H1 (cell line): ENCODE measurements at regions not wholly inside any gene's neighbourhood (a gene's known extent, or its start where the extent isn't known, plus 50 kb on each side); places are given as distances from the start of the nearest gene placed in this dataset.

ENCODE experiments used
- CTCF ChIA-PET: fragments of 300-600 bp; sonication (Branson Sonifier 250); formaldehyde crosslinking; loops from one replicate; lab custom pipeline; 2021; ENCODE audit not compliant: partially characterized antibody; lab: Charles Lee
- POLR2A ChIA-PET: fragments of 300-600 bp; sonication (Branson Sonifier 250); formaldehyde crosslinking; loops from one replicate; lab custom pipeline; 2021; ENCODE audit warnings: inconsistent platforms; ENCODE audit not compliant: partially characterized antibody; lab: Charles Lee
- DNase-seq, 2 experiments: peaks; one replicate each; pipeline versions ENCODE4 v3.0.0 to v3.0.0-alpha.2; 2010 to 2022; ENCODE audit warnings: low spot score in 2 of 2, low read depth in 1 of 2, mixed read lengths in 1 of 2
- FAIRE-seq: peaks from 2 replicates; lab custom pipeline; 2011; peaks lifted over from hg19 to GRCh38; lab: Jason Lieb, UNC
- H2AFZ ChIP-seq: 2 replicates; pipeline ENCODE4 v1.8.1; 2012; ENCODE audit warnings: low read length, inconsistent platforms
- H2AK5ac ChIP-seq: 2 replicates; pipeline ENCODE4 v1.6.1; 2013; ENCODE audit warnings: low read depth, low read length
- H2BK120ac ChIP-seq: replicated peaks from 2 replicates; pipeline ENCODE3; 2013; ENCODE audit warnings: low read depth, low read length, inconsistent platforms
- H2BK12ac ChIP-seq: 2 replicates; pipeline ENCODE4 v1.6.1; 2013; ENCODE audit warnings: low read depth, low read length
- H2BK15ac ChIP-seq: 2 replicates; pipeline ENCODE4 v1.6.1; 2013; ENCODE audit warnings: low read length
- H2BK20ac ChIP-seq: 2 replicates; pipeline ENCODE4 v1.6.1; 2013; ENCODE audit warnings: low read length
- H2BK5ac ChIP-seq: 2 replicates; pipeline ENCODE4 v1.6.1; 2013; ENCODE audit warnings: low read depth, low read length
- H3K14ac ChIP-seq: 2 replicates; pipeline ENCODE4 v1.6.1; 2013; ENCODE audit warnings: inconsistent platforms; ENCODE audit not compliant: insufficient read length
- H3K18ac ChIP-seq: 2 replicates; pipeline ENCODE4 v1.6.1; 2013; ENCODE audit warnings: low read length; ENCODE audit errors: extremely low read depth
- H3K23ac ChIP-seq: 2 replicates; pipeline ENCODE4 v1.6.1; 2013; ENCODE audit warnings: inconsistent platforms; ENCODE audit not compliant: insufficient read length
- H3K23me2 ChIP-seq: 2 replicates; pipeline ENCODE4 v1.6.1; 2013; ENCODE audit warnings: low read depth, low read length
- H3K27ac ChIP-seq: 2 replicates; pipeline ENCODE4 v1.6.1; 2011; ENCODE audit warnings: low read depth, low read length, inconsistent platforms
- H3K27me3 ChIP-seq, 4 experiments: replicated peaks in 1 of 4; 1 replicate in 1 of 4; 2 replicates in 3 of 4; pipeline versions ENCODE4 v1.6.1 to v1.8.1; 2011 to 2013; ENCODE audit warnings: low read length in 3 of 4, mild to moderate bottlenecking in 3 of 4, inconsistent platforms in 2 of 4, mixed read lengths in 2 of 4, moderate library complexity in 1 of 4; ENCODE audit not compliant: control insufficient read depth in 3 of 4, insufficient read depth in 3 of 4; ENCODE audit errors: extremely low read depth in 1 of 4
- H3K36me3 ChIP-seq, 4 experiments: 2 replicates each; pipeline versions ENCODE4 v1.6.1 to v1.8.1; 2011 to 2013; ENCODE audit warnings: mild to moderate bottlenecking in 4 of 4, low read length in 3 of 4, moderate library complexity in 2 of 4, control low read depth in 1 of 4, inconsistent platforms in 1 of 4; ENCODE audit not compliant: insufficient read depth in 4 of 4, control insufficient read depth in 2 of 4
- H3K4ac ChIP-seq: replicated peaks from 2 replicates; pipeline ENCODE3; 2013; ENCODE audit warnings: low read length, low read depth, mixed read lengths, inconsistent platforms; ENCODE audit not compliant: insufficient read length
- H3K4me1 ChIP-seq, 4 experiments: replicated peaks in 1 of 4; 1 replicate in 1 of 4; 2 replicates in 3 of 4; pipeline versions ENCODE4 v1.6.1 to v1.8.1; 2011 to 2013; ENCODE audit warnings: low read length in 3 of 4, inconsistent platforms in 2 of 4, mixed read lengths in 1 of 4; ENCODE audit not compliant: insufficient read depth in 4 of 4, control insufficient read depth in 3 of 4
- H3K4me2 ChIP-seq, 2 experiments: 2 replicates each; pipeline versions ENCODE4 v1.6.1 to v1.8.1; 2011 to 2013; ENCODE audit warnings: low read depth in 2 of 2, low read length in 2 of 2, control low read depth in 1 of 2, inconsistent platforms in 1 of 2, mild to moderate bottlenecking in 1 of 2; ENCODE audit not compliant: insufficient read depth in 1 of 2
- H3K4me3 ChIP-seq, 4 experiments: fragments of 200-600, 300-600 bp in 1 of 4; sonication (generic), shearing (Covaris generic), sonication (Bioruptor Twin) in 1 of 4; 2 replicates each; pipeline versions ENCODE4 v1.5.1 to v1.8.1; 2011 to 2016; ENCODE audit warnings: low read length in 4 of 4, low read depth in 3 of 4, control low read depth in 2 of 4, inconsistent platforms in 2 of 4, mild to moderate bottlenecking in 2 of 4, mixed read lengths in 1 of 4, moderate library complexity in 1 of 4; ENCODE audit not compliant: insufficient read depth in 2 of 4; ENCODE audit errors: extremely low read depth in 1 of 4
- H3K56ac ChIP-seq: replicated peaks from 2 replicates; pipeline ENCODE3; 2013; ENCODE audit warnings: low read depth, mild to moderate bottlenecking, mixed read lengths, low read length, inconsistent platforms; ENCODE audit not compliant: insufficient read length
- H3K79me1 ChIP-seq: 2 replicates; pipeline ENCODE4 v1.6.1; 2013; ENCODE audit warnings: low read depth, low read length, control low read depth
- H3K79me2 ChIP-seq, 2 experiments: 2 replicates each; pipeline versions ENCODE4 v1.6.1 to v1.8.1; 2012 to 2013; ENCODE audit warnings: low read length in 2 of 2, mild to moderate bottlenecking in 2 of 2, inconsistent platforms in 1 of 2; ENCODE audit not compliant: insufficient read depth in 2 of 2, control insufficient read depth in 1 of 2
- H3K9ac ChIP-seq, 4 experiments: replicated peaks in 1 of 4; 1 replicate in 1 of 4; 2 replicates in 3 of 4; pipeline versions ENCODE4 v1.6.1 to v1.8.1; 2011 to 2013; ENCODE audit warnings: low read depth in 3 of 4, low read length in 3 of 4, control low read depth in 2 of 4, mild to moderate bottlenecking in 2 of 4, moderate library complexity in 2 of 4, inconsistent platforms in 1 of 4; ENCODE audit errors: extremely low read depth in 1 of 4
- H3K9me3 ChIP-seq, 2 experiments: 2 replicates each; pipeline versions ENCODE4 v1.6.1 to v1.8.1; 2012 to 2013; ENCODE audit warnings: mild to moderate bottlenecking in 2 of 2, moderate library complexity in 2 of 2, control low read depth in 1 of 2, inconsistent platforms in 1 of 2, low read depth in 1 of 2, low read length in 1 of 2, mixed read lengths in 1 of 2; ENCODE audit not compliant: insufficient read depth in 2 of 2
- H4K20me1 ChIP-seq, 2 experiments: replicated peaks in 1 of 2; 2 replicates each; pipeline versions ENCODE3 to v1.8.1; 2011 to 2013; ENCODE audit warnings: inconsistent platforms in 2 of 2, low read length in 2 of 2, mild to moderate bottlenecking in 1 of 2; ENCODE audit not compliant: insufficient read depth in 2 of 2, control insufficient read depth in 1 of 2
- H4K5ac ChIP-seq: 2 replicates; pipeline ENCODE4 v1.6.1; 2013; ENCODE audit warnings: low read length, low read depth, mixed read lengths, inconsistent platforms; ENCODE audit not compliant: insufficient read length
- H4K8ac ChIP-seq: 2 replicates; pipeline ENCODE4 v1.8.0; 2013; ENCODE audit warnings: mild to moderate bottlenecking, moderate library complexity, low read length, inconsistent platforms; ENCODE audit not compliant: insufficient read depth; ENCODE audit errors: extremely low read depth
- H4K91ac ChIP-seq: replicated peaks from 2 replicates; pipeline ENCODE3; 2013; ENCODE audit warnings: low read length, mixed read lengths, inconsistent platforms; ENCODE audit not compliant: insufficient read length
- ASH2L ChIP-seq: fragments of 200-600, 300-600 bp; sonication (generic); IDR thresholded peaks from one replicate; pipeline ENCODE4 v1.7.1; 2017; ENCODE audit warnings: low read length
- CHD2 ChIP-seq: IDR thresholded peaks from 2 replicates; pipeline ENCODE4 v1.6.1; 2012; ENCODE audit warnings: low read length, improper control_type of control experiment
- EGR1 ChIP-seq: IDR thresholded peaks from 2 replicates; pipeline ENCODE4 v1.6.1; 2011; ENCODE audit warnings: low read depth, low read length, borderline replicate concordance
- HDAC2 ChIP-seq, 2 experiments: fragments of 300-600 bp in 1 of 2; sonication (generic) in 1 of 2; IDR thresholded peaks; 2 replicates each; pipeline ENCODE4 v1.6.1; 2011 to 2012; ENCODE audit warnings: low read depth in 2 of 2, low read length in 2 of 2, mild to moderate bottlenecking in 2 of 2, moderate library complexity in 2 of 2, borderline replicate concordance in 1 of 2, inconsistent platforms in 1 of 2
- JUN ChIP-seq: IDR thresholded peaks from 2 replicates; pipeline ENCODE4 v1.6.1; 2011; ENCODE audit warnings: low read depth, mild to moderate bottlenecking, improper control_type of control experiment, low read length
- KDM1A ChIP-seq: fragments of 200-600, 300-600 bp; sonication (generic); IDR thresholded peaks from 2 replicates; pipeline ENCODE4 v1.7.1; 2016; ENCODE audit warnings: mild to moderate bottlenecking, low read length, borderline replicate concordance
- KDM4A ChIP-seq: IDR thresholded peaks from one replicate; pipeline ENCODE4 v1.7.1; 2012; ENCODE audit warnings: low read depth, mild to moderate bottlenecking, moderate library complexity, low read length, inconsistent platforms; ENCODE audit not compliant: severe bottlenecking
- KDM5A ChIP-seq: fragments of 200-600 bp; IDR thresholded peaks from 2 replicates; pipeline ENCODE4 v1.7.1; 2012; ENCODE audit warnings: mild to moderate bottlenecking, low read length, inconsistent platforms, mixed read lengths
- RNF2 ChIP-seq: fragments of 200-900, 300-1000 bp; sonication (generic); IDR thresholded peaks from 2 replicates; pipeline ENCODE4 v1.7.1; 2016; ENCODE audit warnings: borderline replicate concordance, low read depth, mild to moderate bottlenecking, antibody characterized with exemption, low read length; ENCODE audit not compliant: poor library complexity, severe bottlenecking; ENCODE audit errors: missing control alignments
- SAP30 ChIP-seq: fragments of 300-600 bp; sonication (generic); IDR thresholded peaks from 2 replicates; pipeline ENCODE4 v1.7.1; 2012; ENCODE audit warnings: low read length, moderate library complexity, mild to moderate bottlenecking, inconsistent platforms; ENCODE audit not compliant: insufficient read depth, insufficient replicate concordance
- SIX5 ChIP-seq: IDR thresholded peaks from 2 replicates; pipeline ENCODE4 v1.6.1; 2011; ENCODE audit warnings: mild to moderate bottlenecking, low read depth, low read length
- SP4 ChIP-seq: IDR thresholded peaks from 2 replicates; pipeline ENCODE4 v1.6.1; 2012; ENCODE audit warnings: low read length, inconsistent platforms
- SUZ12 ChIP-seq: fragments of 200-600 bp; sonication (generic); IDR thresholded peaks from 2 replicates; pipeline ENCODE4 v1.6.1; 2012; ENCODE audit warnings: mild to moderate bottlenecking, inconsistent platforms, low read length, moderate library complexity, mixed read lengths
- TBP ChIP-seq: IDR thresholded peaks from 2 replicates; pipeline ENCODE4 v1.6.1; 2011; ENCODE audit warnings: low read depth, low read length, improper control_type of control experiment
- TCF12 ChIP-seq: IDR thresholded peaks from 2 replicates; pipeline ENCODE4 v1.6.1; 2011; ENCODE audit warnings: low read depth, mild to moderate bottlenecking, low read length
- YY1 ChIP-seq: IDR thresholded peaks from 2 replicates; pipeline ENCODE4 v1.6.1; 2011; ENCODE audit warnings: low read depth, mild to moderate bottlenecking, low read length
- WGBS, 2 experiments: shearing (Covaris generic) in 1 of 2; methylation state at CpG; one replicate each; pipeline versions ENCODE4 v1.1.6 to v1.1.7; 2013 to 2015; ENCODE audit warnings: low lambda C conversion rate in 2 of 2, mixed read lengths in 2 of 2, inconsistent platforms in 1 of 2, low coverage in 1 of 2, missing lambda C conversion rate in 1 of 2; ENCODE audit not compliant: insufficient replicate concordance in 2 of 2, insufficient coverage in 1 of 2, insufficient read length in 1 of 2; ENCODE audit errors: extremely low coverage in 1 of 2, missing lambda C conversion rate in 1 of 2; 5-methylcytosine and 5-hydroxymethylcytosine counted together

DNA sequence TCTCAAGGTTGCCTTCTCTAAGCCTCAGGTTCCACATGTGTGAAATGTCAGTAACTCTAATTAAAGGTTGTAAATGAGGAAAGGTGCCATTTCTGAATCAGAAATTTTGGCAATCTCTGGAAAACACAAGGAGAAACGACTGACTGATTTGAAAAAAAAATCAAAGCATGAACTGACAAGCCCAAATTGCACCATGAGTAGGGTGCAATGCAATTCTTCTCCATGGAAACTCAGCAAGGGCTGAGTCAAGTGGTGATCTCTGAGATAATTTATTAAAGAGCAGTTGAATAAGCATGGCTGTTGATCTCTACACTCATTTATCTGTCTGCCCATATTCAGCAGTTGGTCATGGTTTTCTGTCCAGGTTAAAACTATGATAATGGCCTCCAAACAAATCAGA lies 201.6 kb upstream of the CMC1 start:
- H3K4ac ChIP-seq: no peak overlapping the region
- no peak overlapping the region for H3K18ac ChIP-seq
- TF ChIP-seq KDM5A: no peak
- TF ChIP-seq HDAC2 (IDR thresholded peaks at IDR 0.05; ENCODE audit: borderline replicate concordance in 1 of 2, low read depth in 2 of 2, low read length in 2 of 2): no peak
- TF ChIP-seq ASH2L: no peak
- no peak for TF ChIP-seq EGR1
- TF ChIP-seq SP4: no peak
- no peak for TF ChIP-seq TBP
- no peak for TF ChIP-seq SAP30
- no peak for TF ChIP-seq SUZ12
- TF ChIP-seq CHD2: no peak
- TF ChIP-seq RNF2: no peak
- no peak for TF ChIP-seq JUN
- no peak for TF ChIP-seq TCF12
- TF ChIP-seq SIX5: no peak
- TF ChIP-seq KDM4A: no peak
- no peak for TF ChIP-seq KDM1A
- no peak for TF ChIP-seq YY1
- ChIA-PET POLR2A (no interaction called here), CTCF (interaction anchor here (0.9 to 1.2 kb wide), 2 partner anchors 13 to 29 kb away, joined by 4 to 7 read pairs; no protein-coding TSS in a partner anchor)
- H3K36me3 ChIP-seq: no peaks in the 10 kb centered on the region
- DNase-seq (no peak), FAIRE-seq (no peak)
- H3K4me1 ChIP-seq: no peaks in the 10 kb centered on the region
- no peaks in the 10 kb centered on the region for H3K9me3 ChIP-seq
- no peak overlapping the region for H4K8ac ChIP-seq
- no peaks in the 10 kb centered on the region for H3K79me1 ChIP-seq
- no peak overlapping the region for H2AK5ac ChIP-seq
- H4K20me1 ChIP-seq: no peaks in the 10 kb centered on the region
- H4K5ac ChIP-seq: no peak overlapping the region
- H3K56ac ChIP-seq: no peak overlapping the region
- no peak overlapping the region for H3K27ac ChIP-seq
- H3K4me2 ChIP-seq: no peak overlapping the region
- WGBS, 2 experiments: 100% methylated on average over 1 of the region's 1 CpG; no CpG with 5 or more reads in 1 of the 2 experiments
- no peaks in the 10 kb centered on the region for H3K79me2 ChIP-seq
- H3K23ac ChIP-seq: no peak overlapping the region
- H2BK5ac ChIP-seq: no peak overlapping the region
- H2BK120ac ChIP-seq: no peak overlapping the region
- H3K27me3 ChIP-seq: no peaks in the 10 kb centered on the region
- H2BK12ac ChIP-seq: no peak overlapping the region
- no peak overlapping the region for H2BK15ac ChIP-seq
- no peaks in the 10 kb centered on the region; the same call in 1 of the 2 replicates for H3K23me2 ChIP-seq
- no peak overlapping the region for H3K4me3 ChIP-seq
- H3K9ac ChIP-seq: no peak overlapping the region
- no peak overlapping the region for H2AFZ ChIP-seq
- no peak overlapping the region for H3K14ac ChIP-seq
- H2BK20ac ChIP-seq: no peak overlapping the region
- no peak overlapping the region for H4K91ac ChIP-seq
